ENCODE measurements at regions not wholly inside any gene's neighbourhood (a gene's known extent, or its start where the extent isn't known, plus 50 kb on each side); places are given as distances from the start of the nearest gene placed in this dataset.

DNA sequence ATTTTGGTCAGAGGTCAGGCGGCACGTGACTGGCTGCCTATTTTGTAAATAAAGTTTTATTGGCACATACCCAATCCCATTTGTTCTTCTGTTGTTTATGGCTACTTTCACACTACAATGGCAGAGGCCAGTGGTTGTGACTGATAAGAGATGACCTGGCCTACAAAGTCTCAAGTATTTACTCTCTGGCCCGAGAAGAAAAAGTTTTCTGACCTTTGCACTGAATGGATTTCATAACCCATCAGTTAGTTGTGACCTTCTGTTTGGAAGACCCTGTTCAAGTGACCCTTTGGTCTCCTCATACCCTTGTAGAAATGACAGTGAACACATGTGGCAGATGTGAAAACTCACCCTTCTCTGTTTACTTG is 121.4 kb upstream of the MGAT5 start (continued):
- TF ChIP-seq, protein P1, sequence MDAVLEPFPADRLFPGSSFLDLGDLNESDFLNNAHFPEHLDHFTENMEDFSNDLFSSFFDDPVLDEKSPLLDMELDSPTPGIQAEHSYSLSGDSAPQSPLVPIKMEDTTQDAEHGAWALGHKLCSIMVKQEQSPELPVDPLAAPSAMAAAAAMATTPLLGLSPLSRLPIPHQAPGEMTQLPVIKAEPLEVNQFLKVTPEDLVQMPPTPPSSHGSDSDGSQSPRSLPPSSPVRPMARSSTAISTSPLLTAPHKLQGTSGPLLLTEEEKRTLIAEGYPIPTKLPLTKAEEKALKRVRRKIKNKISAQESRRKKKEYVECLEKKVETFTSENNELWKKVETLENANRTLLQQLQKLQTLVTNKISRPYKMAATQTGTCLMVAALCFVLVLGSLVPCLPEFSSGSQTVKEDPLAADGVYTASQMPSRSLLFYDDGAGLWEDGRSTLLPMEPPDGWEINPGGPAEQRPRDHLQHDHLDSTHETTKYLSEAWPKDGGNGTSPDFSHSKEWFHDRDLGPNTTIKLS (IDR thresholded peaks at IDR 0.05; ENCODE audit: borderline replicate concordance, low read depth), result no peak
- TF ChIP-seq, protein P2, sequence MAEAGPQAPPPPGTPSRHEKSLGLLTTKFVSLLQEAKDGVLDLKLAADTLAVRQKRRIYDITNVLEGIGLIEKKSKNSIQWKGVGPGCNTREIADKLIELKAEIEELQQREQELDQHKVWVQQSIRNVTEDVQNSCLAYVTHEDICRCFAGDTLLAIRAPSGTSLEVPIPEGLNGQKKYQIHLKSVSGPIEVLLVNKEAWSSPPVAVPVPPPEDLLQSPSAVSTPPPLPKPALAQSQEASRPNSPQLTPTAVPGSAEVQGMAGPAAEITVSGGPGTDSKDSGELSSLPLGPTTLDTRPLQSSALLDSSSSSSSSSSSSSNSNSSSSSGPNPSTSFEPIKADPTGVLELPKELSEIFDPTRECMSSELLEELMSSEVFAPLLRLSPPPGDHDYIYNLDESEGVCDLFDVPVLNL (CRISPR knock-in tag; IDR thresholded peaks at IDR 0.05; ENCODE audit: low read depth), result no peak
- TF ChIP-seq HSF4 (CRISPR knock-in tag; IDR thresholded peaks at IDR 0.05; ENCODE audit: borderline replicate concordance) (no peak), FOXM1 (IDR thresholded peaks at IDR 0.05; ENCODE audit: low read depth) (0 out of 2 replicates have a peak, but pooled peaks have one; percentile 31), FOXM1 (CRISPR knock-in tag; IDR thresholded peaks at IDR 0.05; ENCODE audit: low read depth) (no peak), POLR2B (IDR thresholded peaks at IDR 0.05; ENCODE audit: low read depth, partially characterized antibody) (no peak), CCAR2 (IDR thresholded peaks at IDR 0.05; ENCODE audit: low read depth, low read length) (no peak)

DNA sequence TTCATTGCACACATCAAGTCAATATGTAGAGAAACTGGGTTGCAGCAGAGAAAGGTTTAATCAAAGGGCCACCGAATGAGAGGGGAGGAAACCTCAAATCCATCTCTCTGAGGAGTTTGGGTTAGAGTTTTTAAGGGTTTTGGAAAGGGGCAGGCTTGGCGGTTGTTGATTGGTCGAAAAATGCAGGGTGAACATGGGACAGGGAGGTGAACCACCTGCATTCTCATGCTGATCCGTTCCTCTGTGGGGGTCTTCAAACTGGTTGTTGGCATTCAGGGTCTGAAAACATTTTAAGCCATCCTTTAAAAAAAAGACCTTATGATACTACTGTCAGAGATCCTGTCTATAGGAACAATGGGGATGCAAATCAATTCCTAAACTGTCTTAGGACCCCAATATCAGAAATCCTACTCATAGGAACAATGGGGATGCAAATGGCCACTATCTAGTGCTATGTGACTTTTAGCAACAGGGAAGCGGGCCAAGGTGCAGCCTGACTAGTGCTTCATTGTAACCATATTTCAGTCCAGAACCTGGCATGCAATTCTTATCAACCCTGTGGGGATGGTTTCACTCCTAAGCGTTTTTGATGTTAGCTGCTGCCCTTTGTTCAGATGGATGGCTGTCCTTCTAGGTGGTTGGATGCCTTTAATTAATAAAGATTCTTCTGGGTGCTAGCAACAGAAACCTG is 120.1 kb upstream of the MGAT5 start:
- intact Hi-C loops (cut with micrococcal nuclease), result no loop called here
- Histone ChIP-seq H3K27ac (ENCODE audit: extremely low read depth, low read depth, low read length) (no peak overlapping the region), H3K79me2 (ENCODE audit: control insufficient read depth, insufficient read depth, low read length) (no peaks in the 10 kb centered on the region; the same call in 2 of the 3 replicates), H2AFZ (ENCODE audit: low read depth, low read length) (no peak overlapping the region), H3K9me1 (ENCODE audit: control insufficient read depth, insufficient read depth, low read length) (no peaks in the 10 kb centered on the region), H3K27me3 (ENCODE audit: control insufficient read depth in 2 of 2, insufficient read depth in 2 of 2, low read length in 2 of 2) (no peaks in the 10 kb centered on the region), H4K20me1 (replicated peaks; ENCODE audit: control insufficient read depth, insufficient read depth, low read length) (no peaks in the 10 kb centered on the region; the same call in 1 of the 2 replicates), H3K9ac (ENCODE audit: insufficient read depth in 1 of 2, low read depth in 2 of 2, low read length in 2 of 2) (no peak overlapping the region), H3K36me3 (ENCODE audit: control insufficient read depth, insufficient read depth, low read length) (no peaks in the 10 kb centered on the region), H3K4me3 (no peak overlapping the region), H3K4me2 (ENCODE audit: insufficient read depth, low read length) (no peak overlapping the region), H3K4me1 (replicated peaks in 1 of 2; ENCODE audit: control insufficient read depth in 2 of 2, insufficient read depth in 2 of 2, low read length in 2 of 2) (peaks cover 0 to 19% of the 10 kb centered on the region in 2 experiments; a peak in 3 of 5 replicates), H3K9me3 (replicated peaks; ENCODE audit: control insufficient read depth, insufficient read depth, low read depth, low read length) (no peaks in the 10 kb centered on the region)
- BruUV-seq (replicated peaks), result no TSS peak
- ATAC-seq (no peak), DNase-seq (ENCODE audit: extremely low read depth in 1 of 4, low spot score in 3 of 4) (no peak), FAIRE-seq (no peak)
- in situ Hi-C loops (cut with MboI), result no loop called here
- CTCF ChIA-PET (ENCODE audit: low intra/inter-chr PET ratio), result no interaction called here
- WGBS (ENCODE audit: insufficient coverage, low coverage, missing lambda C conversion rate), result 51% methylated on average over 6 of the region's 6 CpGs
- POLR2A ChIA-PET, result interaction anchor here (1.5 kb wide), 1 partner anchor 10 kb away, joined by 4 read pairs; no protein-coding TSS in a partner anchor
- TF ChIP-seq ZNF224 (CRISPR knock-in tag; IDR thresholded peaks at IDR 0.05) (no peak), FOSL1 (tag; conservative IDR thresholded peaks at IDR 0.05) (no peak), SMAD3 (CRISPR knock-in tag; conservative IDR thresholded peaks at IDR 0.05) (no peak), ETS2 (tag; IDR thresholded peaks at IDR 0.05; ENCODE audit: borderline replicate concordance, poor library complexity, severe bottlenecking) (no peak)
- TF ChIP-seq, protein P3, sequence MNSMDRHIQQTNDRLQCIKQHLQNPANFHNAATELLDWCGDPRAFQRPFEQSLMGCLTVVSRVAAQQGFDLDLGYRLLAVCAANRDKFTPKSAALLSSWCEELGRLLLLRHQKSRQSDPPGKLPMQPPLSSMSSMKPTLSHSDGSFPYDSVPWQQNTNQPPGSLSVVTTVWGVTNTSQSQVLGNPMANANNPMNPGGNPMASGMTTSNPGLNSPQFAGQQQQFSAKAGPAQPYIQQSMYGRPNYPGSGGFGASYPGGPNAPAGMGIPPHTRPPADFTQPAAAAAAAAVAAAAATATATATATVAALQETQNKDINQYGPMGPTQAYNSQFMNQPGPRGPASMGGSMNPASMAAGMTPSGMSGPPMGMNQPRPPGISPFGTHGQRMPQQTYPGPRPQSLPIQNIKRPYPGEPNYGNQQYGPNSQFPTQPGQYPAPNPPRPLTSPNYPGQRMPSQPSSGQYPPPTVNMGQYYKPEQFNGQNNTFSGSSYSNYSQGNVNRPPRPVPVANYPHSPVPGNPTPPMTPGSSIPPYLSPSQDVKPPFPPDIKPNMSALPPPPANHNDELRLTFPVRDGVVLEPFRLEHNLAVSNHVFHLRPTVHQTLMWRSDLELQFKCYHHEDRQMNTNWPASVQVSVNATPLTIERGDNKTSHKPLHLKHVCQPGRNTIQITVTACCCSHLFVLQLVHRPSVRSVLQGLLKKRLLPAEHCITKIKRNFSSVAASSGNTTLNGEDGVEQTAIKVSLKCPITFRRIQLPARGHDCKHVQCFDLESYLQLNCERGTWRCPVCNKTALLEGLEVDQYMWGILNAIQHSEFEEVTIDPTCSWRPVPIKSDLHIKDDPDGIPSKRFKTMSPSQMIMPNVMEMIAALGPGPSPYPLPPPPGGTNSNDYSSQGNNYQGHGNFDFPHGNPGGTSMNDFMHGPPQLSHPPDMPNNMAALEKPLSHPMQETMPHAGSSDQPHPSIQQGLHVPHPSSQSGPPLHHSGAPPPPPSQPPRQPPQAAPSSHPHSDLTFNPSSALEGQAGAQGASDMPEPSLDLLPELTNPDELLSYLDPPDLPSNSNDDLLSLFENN (IDR thresholded peaks at IDR 0.05; ENCODE audit: low read depth in 2 of 2, low read length in 2 of 2), result no peak
